ENCODE measurements at regions not wholly inside any gene's neighbourhood (a gene's known extent, or its start where the extent isn't known, plus 50 kb on each side); places are given as distances from the start of the nearest gene placed in this dataset.

DNA sequence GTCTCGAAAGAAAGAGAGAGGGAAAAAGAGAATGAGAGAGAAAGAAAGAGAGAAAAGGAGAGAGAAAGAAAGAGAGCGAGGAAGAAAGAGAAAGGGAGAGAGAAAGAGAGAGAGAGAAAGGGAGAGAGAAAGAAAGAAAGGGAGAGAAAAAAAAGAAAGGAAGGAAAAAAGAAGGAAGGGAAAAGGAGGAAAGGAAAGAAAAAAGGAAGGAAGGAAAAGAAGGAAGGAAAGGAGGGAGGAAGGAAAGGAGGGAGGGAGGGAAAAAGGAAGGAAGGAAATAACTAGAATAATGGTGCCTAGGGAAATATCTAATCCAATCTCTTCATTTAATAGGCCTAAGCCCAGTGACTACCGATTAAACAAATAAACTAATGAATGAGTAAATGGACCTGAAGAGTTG is 85.4 kb upstream of the LYZL1 start:
- TF ChIP-seq, protein P1, sequence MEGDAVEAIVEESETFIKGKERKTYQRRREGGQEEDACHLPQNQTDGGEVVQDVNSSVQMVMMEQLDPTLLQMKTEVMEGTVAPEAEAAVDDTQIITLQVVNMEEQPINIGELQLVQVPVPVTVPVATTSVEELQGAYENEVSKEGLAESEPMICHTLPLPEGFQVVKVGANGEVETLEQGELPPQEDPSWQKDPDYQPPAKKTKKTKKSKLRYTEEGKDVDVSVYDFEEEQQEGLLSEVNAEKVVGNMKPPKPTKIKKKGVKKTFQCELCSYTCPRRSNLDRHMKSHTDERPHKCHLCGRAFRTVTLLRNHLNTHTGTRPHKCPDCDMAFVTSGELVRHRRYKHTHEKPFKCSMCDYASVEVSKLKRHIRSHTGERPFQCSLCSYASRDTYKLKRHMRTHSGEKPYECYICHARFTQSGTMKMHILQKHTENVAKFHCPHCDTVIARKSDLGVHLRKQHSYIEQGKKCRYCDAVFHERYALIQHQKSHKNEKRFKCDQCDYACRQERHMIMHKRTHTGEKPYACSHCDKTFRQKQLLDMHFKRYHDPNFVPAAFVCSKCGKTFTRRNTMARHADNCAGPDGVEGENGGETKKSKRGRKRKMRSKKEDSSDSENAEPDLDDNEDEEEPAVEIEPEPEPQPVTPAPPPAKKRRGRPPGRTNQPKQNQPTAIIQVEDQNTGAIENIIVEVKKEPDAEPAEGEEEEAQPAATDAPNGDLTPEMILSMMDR (IDR thresholded peaks at IDR 0.05): no peak
- TF ChIP-seq POLR2A (IDR thresholded peaks at IDR 0.05): no peak

Measured in tibial nerve (tissue), 3 donors.